Activated CD4-positive, alpha-beta T cell treated with anti-CD3 and anti-CD28 coated beads for 48 hours (primary cell): ENCODE measurements at regions not wholly inside any gene's neighbourhood (a gene's known extent, or its start where the extent isn't known, plus 50 kb on each side); places are given as distances from the start of the nearest gene placed in this dataset.
A peak's percentile ranks its signal among the peaks of the same experiment; 100 is the strongest.
"Not testable (repeated sequence)": the region's sequence is repeated elsewhere in the genome, so short reads cannot be mapped to it uniquely, and the experiment has no call there.

Source experiments
- DNase-seq: peaks from one replicate; pipeline ENCODE4 v3.0.0-alpha.2; 2020

DNA sequence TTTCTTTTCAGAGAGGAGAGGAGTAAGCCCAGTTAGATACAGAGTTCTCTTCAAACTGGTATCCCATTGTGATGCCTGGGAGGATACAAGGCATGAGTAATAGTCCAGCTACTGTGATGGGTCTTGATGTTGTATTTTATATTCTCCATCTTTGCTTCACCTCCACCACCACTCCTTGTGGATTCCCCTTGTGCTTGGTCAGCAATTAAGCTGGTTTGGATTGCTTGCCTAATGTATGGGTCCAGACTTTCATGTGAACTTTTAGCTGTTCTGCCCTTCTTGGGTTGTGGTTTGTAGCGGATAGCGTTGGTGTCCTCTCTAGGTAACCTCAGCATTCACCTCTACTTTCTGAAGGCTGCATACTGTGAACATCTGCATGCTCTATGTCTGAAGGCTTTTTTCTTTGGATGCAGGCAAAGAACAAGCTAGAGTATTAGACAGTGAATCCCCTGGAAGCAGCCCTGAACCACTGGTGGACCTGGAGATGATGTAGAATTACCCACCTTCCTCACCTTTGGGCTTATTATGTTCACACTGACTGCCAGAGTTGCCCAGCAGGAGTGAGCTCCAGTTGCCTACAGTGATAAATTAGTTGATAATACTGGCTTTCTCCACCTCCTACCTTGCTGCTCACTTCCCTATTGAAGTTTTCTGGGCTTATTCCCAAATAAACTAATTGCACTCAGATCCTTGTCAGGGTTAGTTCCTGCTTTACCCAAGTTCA lies 126.5 kb upstream of the MTPN start:
- DNase-seq: no peak

DNA sequence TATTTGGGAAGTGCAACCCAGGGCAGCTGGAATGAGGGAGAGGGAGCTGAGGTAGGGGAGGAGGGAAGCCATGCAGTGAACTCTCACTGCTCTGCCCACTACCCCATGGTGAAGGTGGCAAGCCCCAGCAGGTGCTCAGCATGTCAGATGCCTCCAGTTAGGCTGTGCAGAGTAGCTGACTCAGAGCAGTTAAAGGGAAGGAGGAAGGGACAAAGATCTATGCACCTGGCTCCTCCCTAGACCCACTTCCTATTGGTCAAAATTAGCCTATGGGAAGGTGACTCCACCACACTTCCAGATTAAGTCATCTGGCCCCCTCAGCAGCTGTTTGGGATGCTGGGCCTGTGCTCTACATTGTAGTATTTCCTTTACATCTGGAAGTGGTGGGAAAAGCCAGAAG lies 125.7 kb upstream of the MTPN start:
- DNase-seq: no peak

DNA sequence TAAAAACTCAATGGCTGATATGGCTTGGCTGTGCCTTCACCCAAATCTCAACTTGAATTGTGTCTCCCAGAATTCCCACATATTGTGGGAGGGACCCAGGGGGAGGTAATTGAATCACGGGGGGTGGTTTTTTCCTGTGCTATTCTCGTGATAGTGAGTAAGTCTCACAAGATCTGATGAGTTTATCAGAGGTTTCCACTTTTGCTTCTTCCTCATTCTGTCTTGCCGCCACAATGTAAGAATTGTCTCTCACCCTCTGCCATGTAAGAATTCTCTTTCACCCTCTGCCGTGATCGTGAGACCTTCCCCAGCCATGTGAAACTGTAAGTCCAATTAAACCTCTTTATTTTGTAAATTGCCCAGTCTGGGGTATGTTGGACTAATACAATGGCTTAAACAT lies 115.6 kb upstream of the MTPN start:
- DNase-seq: not testable (repeated sequence)

DNA sequence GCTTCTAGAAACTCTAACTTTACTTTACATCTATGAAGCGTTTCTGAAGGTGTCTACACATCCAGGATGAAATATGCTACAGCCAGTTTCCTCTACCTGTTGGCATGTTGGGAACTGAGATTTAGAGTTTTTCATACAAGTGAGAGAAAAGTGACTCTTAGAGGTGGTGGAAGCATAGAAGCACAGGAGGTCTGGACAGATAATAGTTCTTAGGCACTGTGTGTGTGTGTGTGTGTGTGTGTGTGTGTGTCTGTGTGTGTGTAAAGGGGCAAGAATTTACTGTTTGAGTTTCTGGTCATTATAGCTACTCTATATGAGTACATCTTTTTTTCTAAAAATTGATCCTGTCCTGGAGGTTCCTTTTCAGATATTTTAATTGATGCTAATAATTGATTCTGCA lies 110.7 kb upstream of the MTPN start:
- no peak for DNase-seq

DNA sequence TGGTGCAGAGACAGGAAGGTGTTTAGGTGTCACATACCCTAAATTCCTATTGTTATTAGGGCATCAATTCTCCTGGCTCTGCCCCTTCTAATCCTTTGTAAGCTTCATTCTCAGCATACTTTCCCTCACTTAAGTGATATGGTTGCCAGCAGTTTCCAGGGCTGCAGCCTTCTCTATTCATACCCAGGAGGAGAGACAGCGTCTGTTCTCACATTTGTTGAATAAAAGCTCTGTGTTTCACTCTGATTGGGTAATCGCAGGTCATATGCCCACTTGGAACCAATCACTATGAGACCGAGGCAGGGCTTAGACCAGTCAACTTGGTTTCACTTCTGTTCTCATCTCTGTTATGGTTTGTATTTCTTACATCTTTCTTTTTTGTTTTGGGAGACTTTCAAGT lies 109.6 kb upstream of the MTPN start:
- DNase-seq: peak; percentile 27

DNA sequence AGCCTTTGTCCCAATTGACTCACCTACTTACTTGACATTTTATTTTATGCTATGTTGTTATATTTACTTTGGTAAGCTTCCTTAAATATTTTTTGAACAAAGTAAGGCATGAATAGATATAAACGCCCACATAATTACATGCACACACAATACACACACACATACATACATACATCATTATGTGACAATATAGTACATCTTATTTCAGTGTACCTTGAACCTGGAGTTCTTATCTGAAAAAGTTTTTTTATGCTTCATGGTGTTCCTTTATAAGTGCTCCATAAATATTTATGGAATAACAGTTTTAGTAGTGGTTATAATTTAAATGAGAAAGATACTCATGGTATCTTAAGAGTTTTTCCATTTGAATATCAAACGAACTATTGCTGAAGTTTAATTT lies 102.8 kb upstream of the MTPN start:
- DNase-seq: no peak

DNA sequence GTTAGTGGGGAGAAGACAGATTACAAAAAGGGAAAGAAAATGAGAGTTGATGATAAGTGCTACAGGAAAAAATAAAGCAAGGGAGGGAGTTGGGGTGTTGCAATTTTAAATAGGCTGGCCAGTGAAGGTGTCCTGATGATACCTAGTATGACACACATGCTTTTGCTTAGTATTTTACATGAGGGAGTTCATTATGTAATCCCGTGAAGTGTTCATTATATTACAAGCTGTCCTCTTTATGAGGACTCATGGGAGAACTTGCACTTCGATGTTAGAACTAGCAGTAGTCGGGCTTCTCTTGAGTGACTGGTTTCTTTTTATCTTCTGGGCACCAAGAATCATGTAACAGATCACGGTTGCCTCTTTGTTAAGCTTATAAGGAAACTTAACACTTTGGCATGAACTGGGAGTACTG lies 102.3 kb upstream of the MTPN start:
- DNase-seq: no peak

DNA sequence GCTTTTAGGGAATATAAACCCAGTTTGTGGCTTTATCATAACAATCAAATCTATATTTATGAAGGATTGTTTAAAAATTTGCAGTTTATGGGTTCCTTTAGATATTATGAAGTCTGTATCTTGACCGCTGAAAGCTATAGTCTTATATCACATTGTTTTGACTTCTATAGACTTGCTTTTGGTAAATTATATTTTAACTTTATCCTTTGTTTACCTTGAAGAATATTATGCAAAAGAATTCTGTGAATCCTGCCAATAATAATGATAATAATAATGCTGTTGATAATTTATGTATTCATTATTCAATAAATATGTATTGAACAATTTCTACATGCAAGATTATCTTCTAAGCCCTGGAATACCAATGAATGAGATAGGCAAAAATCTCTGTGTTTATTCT lies 101.9 kb upstream of the MTPN start:
- no peak for DNase-seq

DNA sequence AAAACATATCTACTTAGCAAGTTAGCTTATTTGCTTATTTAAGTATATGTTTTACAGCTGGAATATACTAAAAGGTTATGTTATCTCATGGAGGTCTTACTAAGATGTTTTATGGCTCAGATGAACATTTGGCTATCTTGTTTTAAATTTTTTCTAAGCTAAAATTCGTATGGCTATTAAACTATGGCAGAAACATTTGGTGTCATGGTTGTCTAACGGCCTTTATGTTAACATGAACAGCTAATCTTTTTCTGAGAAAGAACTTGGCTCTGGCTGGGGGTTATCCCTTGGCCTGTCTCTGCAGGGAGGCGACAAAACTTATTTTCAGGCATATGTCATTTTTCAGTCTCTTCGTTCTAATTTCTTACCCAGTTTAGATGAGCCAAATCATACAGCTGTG lies 101.5 kb upstream of the MTPN start:
- no peak for DNase-seq

DNA sequence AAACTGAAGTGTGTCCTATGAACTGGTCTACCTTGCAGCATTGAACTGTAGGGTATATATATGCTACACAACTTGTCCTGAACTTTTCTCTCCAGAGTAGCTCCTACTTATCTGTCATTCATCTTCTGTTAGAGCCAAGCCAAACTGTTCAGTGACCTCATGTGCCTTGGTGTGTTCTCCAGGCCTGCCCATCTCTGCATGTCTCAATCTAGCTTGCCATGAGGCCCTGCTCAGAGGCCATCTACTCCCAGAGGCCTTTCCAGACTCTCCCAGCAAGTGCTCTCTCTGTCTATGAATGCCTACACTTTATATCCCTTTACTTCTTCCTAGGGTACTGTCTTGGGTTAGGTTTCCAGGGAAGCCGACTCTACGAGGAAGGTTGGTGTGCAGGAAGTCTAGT lies 99.8 kb upstream of the MTPN start:
- no peak for DNase-seq

DNA sequence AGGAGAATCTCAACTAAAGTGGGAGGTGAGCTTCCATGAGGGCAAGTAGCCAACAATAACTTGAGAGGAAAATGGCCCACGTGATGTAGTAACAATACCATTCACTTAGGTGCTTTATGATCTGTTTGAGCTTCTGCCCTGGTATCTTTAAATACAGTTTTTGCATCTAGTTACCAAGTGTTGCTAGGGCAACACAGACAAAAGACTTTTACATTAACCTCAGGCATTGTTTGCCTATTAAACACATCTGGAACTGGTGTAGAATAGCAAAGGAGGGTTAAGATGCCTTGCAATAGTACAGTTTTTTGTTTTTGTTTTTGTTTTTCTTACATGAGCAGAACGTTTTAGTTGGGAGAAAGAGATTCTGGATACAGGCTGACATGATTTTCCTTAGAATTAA lies 97.7 kb upstream of the MTPN start:
- DNase-seq: no peak

DNA sequence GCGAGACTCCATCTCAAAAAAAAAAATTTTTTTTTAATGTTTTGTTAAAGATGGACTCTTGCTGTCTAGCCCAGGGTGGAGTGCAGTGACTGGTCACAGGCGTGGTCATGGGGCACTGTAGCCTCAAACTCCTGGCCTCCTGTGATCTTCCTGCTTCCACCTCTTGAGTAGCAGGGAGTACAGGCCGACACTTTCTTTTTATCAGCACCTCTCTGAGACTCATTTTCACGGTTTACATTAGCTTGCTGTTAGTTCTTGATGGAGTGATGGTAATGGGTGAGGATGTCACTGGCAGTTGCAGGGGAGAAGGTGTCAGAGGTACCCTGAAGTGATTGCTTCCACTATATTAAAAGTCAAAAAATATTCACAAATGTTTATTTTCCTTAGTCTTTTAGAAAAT lies 95.3 kb upstream of the MTPN start:
- no peak for DNase-seq

DNA sequence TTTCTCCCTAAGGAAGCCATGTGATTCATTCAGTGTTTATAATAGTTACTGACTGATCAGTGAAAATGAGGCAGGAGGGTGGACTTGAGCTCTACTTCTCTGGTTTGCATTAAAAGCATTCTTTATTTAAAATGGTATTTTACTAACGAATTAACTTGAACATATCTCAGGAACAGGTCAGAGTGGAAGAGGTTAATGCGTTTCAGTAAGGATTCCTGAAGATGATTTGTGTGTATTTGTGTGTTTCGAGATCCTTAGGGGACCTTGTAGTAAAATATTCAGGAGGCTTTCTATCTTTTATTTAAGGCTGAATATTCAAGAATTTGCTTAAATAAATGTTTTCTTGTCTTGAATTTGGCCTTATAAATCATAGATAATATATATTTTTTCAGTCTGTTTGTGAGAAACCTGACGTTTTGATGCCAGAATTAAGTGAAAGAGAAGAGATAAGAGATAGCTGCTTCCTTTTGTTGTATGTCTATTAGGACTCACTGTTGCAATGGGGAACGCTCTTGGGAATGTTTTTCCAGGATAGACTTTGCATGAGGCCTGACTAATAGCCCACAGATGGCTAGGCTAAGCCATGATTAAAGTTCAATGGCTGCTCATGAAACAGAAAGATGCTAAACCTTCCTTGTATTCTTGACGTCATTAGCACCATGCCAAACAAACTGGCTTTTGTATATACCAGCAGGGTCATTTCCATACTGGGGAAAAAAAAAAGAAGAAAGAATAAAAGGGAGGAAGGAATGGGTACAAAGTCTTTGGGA lies 93.8 kb upstream of the MTPN start:
- no peak for DNase-seq

DNA sequence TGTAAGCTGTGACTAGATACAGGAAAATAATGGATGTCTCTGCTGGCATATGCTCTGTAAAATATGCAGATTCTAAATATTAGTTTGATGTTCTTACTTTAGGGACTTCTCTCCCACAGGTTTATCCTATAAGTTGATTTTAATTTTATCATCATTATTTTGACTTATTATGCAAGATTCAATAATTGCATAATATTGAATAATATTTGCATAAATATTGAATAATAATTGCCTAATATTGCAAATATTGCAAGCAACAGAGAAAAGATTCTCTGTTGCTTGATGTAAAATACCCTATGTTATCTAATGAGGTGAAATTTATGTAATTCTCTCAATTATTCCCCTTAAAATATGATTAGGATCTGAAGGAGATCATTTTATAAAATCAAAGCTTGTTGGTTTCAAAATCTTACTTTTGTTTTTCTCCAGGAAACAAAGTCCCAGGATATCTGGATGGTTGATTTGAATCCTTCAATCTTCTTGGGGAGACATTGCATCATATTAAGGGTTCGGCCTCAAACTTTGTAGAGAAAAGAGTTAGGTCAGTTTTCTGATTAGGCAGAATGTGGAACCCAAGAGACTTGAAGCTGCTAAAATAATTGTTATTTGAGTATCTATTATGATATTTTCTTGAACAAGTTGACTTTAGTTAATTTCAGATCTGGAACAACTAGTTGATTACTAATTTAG lies 92.8 kb upstream of the MTPN start:
- DNase-seq: no peak

DNA sequence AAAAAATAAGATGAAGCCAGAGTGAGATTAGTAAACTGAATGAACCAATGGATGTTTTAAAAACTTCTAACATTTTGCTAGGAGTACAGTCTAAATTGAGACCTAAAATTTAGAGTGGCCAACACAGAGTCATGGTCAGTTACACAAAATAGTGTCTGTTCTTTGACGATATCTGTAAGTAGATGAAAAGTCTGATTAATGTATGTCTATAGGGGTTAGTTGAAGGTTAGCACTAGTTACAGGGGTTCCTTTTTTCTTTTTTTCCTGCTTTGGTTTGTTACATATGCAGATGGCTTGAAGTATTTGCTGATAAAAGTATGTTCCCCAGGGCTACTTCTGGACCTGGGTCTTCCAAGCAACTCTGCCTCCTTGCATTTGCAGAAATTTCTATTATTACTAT lies 90.1 kb upstream of the MTPN start:
- no peak for DNase-seq

DNA sequence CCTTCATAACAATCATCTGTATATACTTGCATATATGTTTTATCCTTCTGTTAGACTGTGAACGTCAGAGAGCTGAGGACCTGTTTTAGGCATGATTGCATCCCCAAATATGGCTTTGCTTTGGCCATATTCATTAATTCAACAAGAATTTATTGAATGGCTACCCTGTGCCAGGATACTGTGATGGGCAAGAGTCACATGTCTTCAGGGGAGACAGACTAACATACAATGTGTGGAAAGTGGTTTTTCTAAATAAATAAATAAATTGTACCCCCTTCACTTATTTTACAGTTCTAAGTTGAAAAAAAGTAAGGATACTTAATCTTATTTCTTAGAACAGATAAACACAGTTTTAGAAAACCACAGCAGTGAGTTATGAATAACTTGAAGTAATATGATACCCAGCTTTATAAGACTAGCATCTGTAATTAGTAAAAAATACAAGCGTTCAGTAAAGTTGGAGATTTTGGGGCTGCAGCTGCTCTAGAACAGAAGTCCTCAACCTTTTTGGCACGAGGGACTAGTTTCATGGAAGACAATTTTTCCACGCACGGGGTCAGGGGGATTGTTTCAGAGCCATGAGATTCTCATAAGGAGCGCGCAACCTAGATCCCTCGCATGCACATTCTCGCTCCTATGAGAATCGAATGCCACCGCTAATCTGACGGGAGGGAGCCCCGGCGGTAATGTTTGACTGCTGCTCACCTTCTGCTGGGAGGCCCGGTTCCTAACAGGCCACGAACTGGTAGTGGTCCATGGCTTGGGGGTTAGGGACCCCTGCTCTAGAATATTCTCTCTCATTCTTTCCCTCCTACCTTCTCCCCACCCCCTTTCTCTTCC lies 89.4 kb upstream of the MTPN start:
- no peak for DNase-seq

DNA sequence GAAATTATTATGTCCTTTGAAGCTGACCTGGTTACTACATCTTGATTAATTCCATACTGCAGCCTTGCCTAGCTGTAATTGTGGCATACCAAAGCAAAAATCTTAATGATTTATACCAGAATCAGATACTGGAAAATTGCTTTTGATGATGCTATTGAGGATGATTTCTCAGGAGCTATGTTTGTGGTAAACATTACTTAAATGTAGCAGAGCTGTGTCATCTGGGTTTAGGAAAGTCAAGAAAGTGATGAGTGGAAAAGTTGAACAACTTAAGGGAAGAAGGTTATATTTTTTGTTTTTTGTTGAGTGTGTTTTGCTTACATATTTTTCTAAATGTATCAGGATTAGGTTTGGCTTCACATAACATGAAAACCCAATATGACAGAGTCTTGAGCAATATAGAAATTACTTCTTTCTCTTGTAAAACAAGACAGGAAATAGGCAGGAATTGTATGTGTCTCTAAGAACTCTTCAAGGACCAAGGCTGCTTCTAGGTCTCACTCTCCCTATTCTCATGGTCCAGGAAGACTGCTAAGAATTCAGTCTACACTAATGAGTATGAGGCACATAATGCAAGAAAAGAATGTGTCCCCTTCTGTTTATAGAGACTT lies 87.6 kb upstream of the MTPN start:
- DNase-seq: no peak

DNA sequence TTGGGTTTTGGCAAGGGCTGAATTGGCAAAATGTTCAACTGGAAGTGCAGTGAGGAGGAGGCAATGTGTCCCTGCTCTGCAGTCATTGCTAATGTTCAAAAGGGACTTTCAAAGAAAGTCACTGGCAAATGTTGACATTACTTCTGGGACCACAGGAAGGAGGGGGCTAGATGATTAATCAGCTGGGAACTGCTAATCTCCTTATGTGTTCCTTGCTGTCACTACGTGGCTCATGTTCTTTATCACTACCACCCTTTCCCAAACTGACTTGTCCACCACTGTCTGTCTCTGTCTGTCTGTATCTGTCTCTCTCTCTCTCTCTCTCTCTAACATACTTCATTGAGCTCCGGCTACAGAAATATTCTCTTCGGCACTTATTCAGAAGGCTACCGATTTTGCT lies 86.9 kb upstream of the MTPN start:
- peak; percentile 4 for DNase-seq

DNA sequence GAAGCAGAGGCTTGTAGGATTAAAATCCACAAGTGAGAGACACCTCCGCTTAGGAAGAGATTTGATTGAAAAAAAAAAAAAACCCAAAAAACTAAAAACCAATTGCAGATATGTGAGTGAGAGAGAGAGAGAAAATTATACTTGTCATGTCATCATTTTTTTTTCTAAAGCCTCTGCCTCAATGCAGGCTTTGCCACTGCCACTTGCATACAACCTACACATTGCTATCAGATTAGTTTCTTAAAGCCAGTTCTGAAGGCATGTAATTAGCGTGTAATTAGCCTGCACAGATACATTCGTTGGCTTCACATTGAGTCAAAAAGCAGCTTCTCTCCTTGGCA lies 86.1 kb upstream of the MTPN start:
- no peak for DNase-seq

DNA sequence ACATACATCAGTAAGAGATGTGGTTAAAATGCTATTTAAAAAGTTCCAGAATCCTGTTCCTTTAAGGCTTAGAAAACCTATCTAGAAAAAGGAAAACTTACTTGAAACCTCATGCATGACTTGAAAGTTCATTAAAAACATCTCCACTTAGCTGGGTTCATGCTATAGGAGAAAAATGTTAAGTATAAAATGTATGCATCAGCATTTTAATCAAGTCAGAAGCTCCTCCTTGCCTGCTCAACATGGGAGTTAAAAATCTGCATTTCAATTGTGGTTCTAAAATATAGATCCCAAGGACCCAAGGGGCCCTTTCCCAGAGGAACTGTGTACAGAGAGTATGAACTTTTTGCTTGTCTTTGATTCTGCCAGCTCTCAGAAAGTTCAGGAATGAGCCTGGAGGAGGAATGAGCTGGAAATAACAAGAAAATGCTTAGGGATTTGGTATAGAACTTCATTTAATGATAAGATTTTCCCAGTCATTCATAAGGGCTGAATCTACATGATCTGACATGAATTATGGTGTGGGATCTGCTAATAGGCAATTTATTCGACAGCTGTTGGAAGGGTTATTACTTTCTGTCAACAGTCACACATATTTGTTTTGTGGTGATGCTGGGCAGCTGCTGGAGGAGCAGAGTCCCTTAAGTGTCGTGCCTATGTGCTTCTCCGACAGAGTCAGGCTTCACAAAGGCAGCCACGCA lies 85.6 kb upstream of the MTPN start:
- no peak for DNase-seq

DNA sequence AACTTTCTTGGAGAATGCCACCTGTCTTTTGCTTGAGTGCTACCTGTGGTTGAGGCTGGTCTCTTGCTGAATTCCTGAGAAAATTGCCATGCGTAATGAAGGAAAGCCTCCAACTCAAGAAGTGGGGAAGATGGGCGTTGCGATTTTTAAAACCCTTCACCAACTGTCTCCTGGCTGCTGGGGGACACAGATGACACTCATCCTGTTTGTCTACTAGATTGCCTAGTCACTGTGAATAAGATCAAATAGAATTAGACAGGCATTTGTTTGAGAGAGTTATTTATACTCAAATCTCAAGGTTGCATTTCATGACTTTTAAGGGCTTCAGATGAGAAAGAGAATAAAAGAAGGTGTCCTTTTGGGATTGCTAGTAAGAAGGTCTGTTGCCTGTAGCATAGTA lies 84.3 kb upstream of the MTPN start:
- no peak for DNase-seq

DNA sequence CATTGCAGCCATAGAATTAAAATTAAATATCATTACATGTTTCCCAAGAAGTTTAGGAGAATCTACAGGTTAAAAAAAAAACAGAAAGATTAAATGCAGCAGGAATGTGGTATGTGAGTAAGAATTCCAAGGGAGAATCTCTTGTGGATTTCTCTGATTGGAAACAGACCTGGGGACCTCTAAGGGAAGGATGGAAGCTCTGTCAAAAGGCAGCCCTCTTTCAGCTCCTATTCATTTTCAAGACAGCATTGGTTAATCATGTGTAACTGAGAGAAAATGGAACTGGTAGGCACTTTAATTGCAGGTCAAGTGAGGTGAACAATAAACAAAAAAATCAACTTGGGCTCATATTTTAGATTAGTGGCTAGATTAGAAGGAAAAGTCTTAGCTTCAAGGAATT lies 81.4 kb upstream of the MTPN start:
- DNase-seq: no peak
